GM12878 (cell line): ENCODE measurements at regions not wholly inside any gene's neighbourhood (a gene's known extent, or its start where the extent isn't known, plus 50 kb on each side); places are given as distances from the start of the nearest gene placed in this dataset.

Experiments
- ATAC-seq: fragments of 200-7000 bp; cut with Tn5 transposase; 3 replicates; pipeline ENCODE4 v1.9.1; 2020; ENCODE audit warnings: mild to moderate bottlenecking, moderate library complexity
- BruUV-seq: library from RNA; stranded (reverse); fragments of 400-500 nt; replicated peaks from 2 replicates; lab custom pipeline; 2021; lab: Mats Ljungman, UMichigan
- CTCF ChIA-PET: fragments of 300-600 bp; sonication (Branson Sonifier 250); formaldehyde crosslinking; extraction: SDS; loops from one replicate; lab custom pipeline; 2021; ENCODE audit warnings: inconsistent platforms; lab: Yijun Ruan, JAX
- POLR2A ChIA-PET: fragments of 350-600 bp; formaldehyde crosslinking; extraction: SDS; loops from one replicate; lab custom pipeline; 2021; ENCODE audit warnings: inconsistent platforms; lab: Charles Lee
- RAD21 ChIA-PET: fragments of 300-600 bp; sonication (Branson Sonifier 250); formaldehyde crosslinking; loops from one replicate; lab custom pipeline; 2023; ENCODE audit warnings: antibody characterized with exemption; ENCODE audit not compliant: unreplicated experiment; lab: Charles Lee
- SMC1A ChIA-PET: fragments of 300-600 bp; sonication (Branson Sonifier 250); formaldehyde crosslinking; loops from one replicate; lab custom pipeline; 2023; ENCODE audit not compliant: unreplicated experiment, uncharacterized antibody; lab: Charles Lee
- DNase-seq: peaks from one replicate; pipeline ENCODE4 v3.0.0-alpha.2; 2011; ENCODE audit warnings: low read depth, low spot score
- FAIRE-seq: peaks from 3 replicates; lab custom pipeline; 2011; peaks lifted over from hg19 to GRCh38; lab: Jason Lieb, UNC
- H2AFZ ChIP-seq: 2 replicates; pipeline ENCODE4 v1.6.0; 2011; ENCODE audit warnings: low read depth, low read length, control low read depth; ENCODE audit not compliant: control insufficient read depth
- H3K27ac ChIP-seq: 2 replicates; pipeline ENCODE4 v1.5.1; 2011; ENCODE audit warnings: control low read depth; ENCODE audit not compliant: control insufficient read depth, insufficient read depth
- H3K27me3 ChIP-seq, 2 experiments: replicated peaks in 1 of 2; 2 replicates each; pipeline versions ENCODE4 v1.6.0 to v1.6.1; 2011; ENCODE audit warnings: low read length in 1 of 2; ENCODE audit not compliant: control insufficient read depth in 2 of 2, insufficient read depth in 2 of 2
- H3K36me3 ChIP-seq, 2 experiments: 2 replicates each; pipeline ENCODE4 v1.5.1; 2011; ENCODE audit warnings: low read length in 1 of 2; ENCODE audit not compliant: control insufficient read depth in 2 of 2, insufficient read depth in 2 of 2
- H3K4me1 ChIP-seq: 2 replicates; pipeline ENCODE4 v1.6.1; 2011; ENCODE audit warnings: mild to moderate bottlenecking, low read length, moderate library complexity, mixed read lengths; ENCODE audit not compliant: control insufficient read depth, insufficient read depth
- H3K4me2 ChIP-seq: 2 replicates; pipeline ENCODE4 v1.6.0; 2011; ENCODE audit warnings: control low read depth; ENCODE audit not compliant: control insufficient read depth, insufficient read depth
- H3K4me3 ChIP-seq: fragments of 200-600 bp; sonication (generic); 2 replicates; pipeline ENCODE4 v1.5.1; 2016
- H3K79me2 ChIP-seq: 2 replicates; pipeline ENCODE4 v1.6.0; 2011; ENCODE audit warnings: low read length; ENCODE audit not compliant: control insufficient read depth, insufficient read depth
- H3K9ac ChIP-seq: 2 replicates; pipeline ENCODE4 v1.8.0; 2011; ENCODE audit warnings: low read length, control low read depth, mixed read lengths; ENCODE audit not compliant: control insufficient read depth, insufficient read depth
- H3K9me3 ChIP-seq: replicated peaks from 3 replicates; pipeline ENCODE4 v1.5.1; 2011; ENCODE audit warnings: mild to moderate bottlenecking, low read length; ENCODE audit not compliant: control insufficient read depth, insufficient read depth
- H4K20me1 ChIP-seq: 2 replicates; pipeline ENCODE4 v1.6.0; 2011; ENCODE audit not compliant: control insufficient read depth, insufficient read depth
- BRCA1 ChIP-seq: IDR thresholded peaks from 2 replicates; pipeline ENCODE4 v1.6.1; 2011; ENCODE audit warnings: low read depth, low read length, improper control_type of control experiment
- CREM ChIP-seq: IDR thresholded peaks from 2 replicates; pipeline ENCODE4 v1.6.1; 2014; ENCODE audit warnings: antibody characterized with exemption, low read depth
- CTCF ChIP-seq, 3 experiments: IDR thresholded peaks in 2 of 3; conservative IDR thresholded peaks in 1 of 3; 2 replicates each; pipeline ENCODE4 v1.5.1; 2011; ENCODE audit warnings: low read depth in 3 of 3, low read length in 3 of 3, mild to moderate bottlenecking in 3 of 3, control low read depth in 2 of 3, moderate library complexity in 2 of 3, inconsistent platforms in 1 of 3, mixed read lengths in 1 of 3; ENCODE audit not compliant: control insufficient read depth in 2 of 3, insufficient read depth in 1 of 3; ENCODE audit errors: extremely low read depth in 1 of 3
- CUX1 ChIP-seq: IDR thresholded peaks from 2 replicates; pipeline ENCODE4 v1.6.1; 2012; ENCODE audit warnings: improper control_type of control experiment, low read depth, low read length; ENCODE audit not compliant: insufficient replicate concordance
- FOS ChIP-seq: IDR thresholded peaks from 3 replicates; pipeline ENCODE4 v1.6.1; 2011; ENCODE audit warnings: borderline replicate concordance; ENCODE audit not compliant: insufficient read length; ENCODE audit errors: extremely low read depth
- FOXK2 ChIP-seq: fragments of 450-650 bp; IDR thresholded peaks from 2 replicates; pipeline ENCODE4 v1.6.1; 2017; ENCODE audit warnings: mild to moderate bottlenecking, moderate library complexity
- JUNB ChIP-seq: IDR thresholded peaks from 2 replicates; pipeline ENCODE4 v1.6.1; 2016; ENCODE audit warnings: antibody characterized with exemption, mild to moderate bottlenecking
- KDM1A ChIP-seq: fragments of 200-600 bp; sonication (generic); IDR thresholded peaks from 2 replicates; pipeline ENCODE4 v1.6.1; 2016; ENCODE audit warnings: borderline replicate concordance
- LARP7 ChIP-seq: fragments of 450-650 bp; IDR thresholded peaks from 2 replicates; pipeline ENCODE4 v1.6.1; 2017; ENCODE audit warnings: mild to moderate bottlenecking
- NFXL1 ChIP-seq: fragments of 450-650 bp; IDR thresholded peaks from 2 replicates; pipeline ENCODE4 v1.6.1; 2017; ENCODE audit warnings: antibody characterized with exemption, mild to moderate bottlenecking, borderline replicate concordance
- POLR2AphosphoS5 ChIP-seq: IDR thresholded peaks from 2 replicates; pipeline ENCODE4 v1.6.1; 2011; ENCODE audit warnings: mild to moderate bottlenecking, low read length, inconsistent platforms
- RAD21 ChIP-seq: IDR thresholded peaks from 2 replicates; pipeline ENCODE4 v1.6.1; 2011; ENCODE audit warnings: mild to moderate bottlenecking, low read depth, low read length, moderate library complexity; ENCODE audit not compliant: insufficient read depth
- RCOR1 ChIP-seq: conservative IDR thresholded peaks from 2 replicates; pipeline ENCODE4 v1.6.1; 2012; ENCODE audit warnings: low read depth, low read length, improper control_type of control experiment
- SMARCA5 ChIP-seq: fragments of 450-650 bp; IDR thresholded peaks from 2 replicates; pipeline ENCODE4 v1.6.1; 2017; ENCODE audit warnings: mild to moderate bottlenecking
- TARDBP ChIP-seq: IDR thresholded peaks from 2 replicates; pipeline ENCODE4 v1.6.1; 2016; ENCODE audit warnings: borderline replicate concordance
- YY1 ChIP-seq: IDR thresholded peaks from 2 replicates; pipeline ENCODE4 v1.6.1; 2011; ENCODE audit warnings: low read depth, mild to moderate bottlenecking, low read length
- ZBTB4 ChIP-seq: fragments of 450-650 bp; formaldehyde crosslinking; IDR thresholded peaks from 2 replicates; pipeline ENCODE4 v1.4.0; 2022; ENCODE audit warnings: mild to moderate bottlenecking, moderate library complexity
- WGBS: methylation state at CpG from one replicate; pipeline ENCODE4 v1.1.6; 2016; ENCODE audit warnings: low lambda C conversion rate; ENCODE audit not compliant: insufficient replicate concordance, insufficient coverage; ENCODE audit errors: missing lambda C conversion rate; 5-methylcytosine and 5-hydroxymethylcytosine counted together
- in situ Hi-C: fragments of 300-500 bp; cut with MboI; formaldehyde crosslinking; loops from 9 replicates; pipeline ENCODE4 v1.14.3; 2018; ENCODE audit warnings: mixed read lengths
- intact Hi-C: fragments of 100-400 bp; cut with micrococcal nuclease; formaldehyde crosslinking; loops from one replicate; pipeline ENCODE4 v1.14.2; 2022; ENCODE audit not compliant: unreplicated experiment

- Histone ChIP-seq H3K27me3 (peaks cover 0 to 5% of the 10 kb centered on the region in 2 experiments; a peak in 1 of 4 replicates), H3K79me2 (no peaks in the 10 kb centered on the region), H3K4me1 (peaks cover 4% of the 10 kb centered on the region), H2AFZ (no peak overlapping the region), H3K4me2 (no peak overlapping the region), H3K9ac (no peak overlapping the region), H3K36me3 (no peaks in the 10 kb centered on the region), H3K27ac (no peak overlapping the region), H3K4me3 (no peak overlapping the region), H3K9me3 (no peaks in the 10 kb centered on the region; the same call in 2 of the 3 replicates), H4K20me1 (no peaks in the 10 kb centered on the region)
- no peak for DNase-seq
- ATAC-seq: no peak
- 3% methylated on average over 2 of the region's 2 CpGs for WGBS
- no TSS peak for BruUV-seq
- TF ChIP-seq CREM (no peak), ZBTB4 (CRISPR knock-in tag) (no peak), NFXL1 (no peak), POLR2AphosphoS5 (no peak), JUNB (no peak), FOXK2 (no peak), TARDBP (no peak), BRCA1 (no peak), KDM1A (no peak), FOS (no peak), CUX1 (no peak), YY1 (no peak), RCOR1 (no peak), CTCF (IDR thresholded peaks at IDR 0.05 in 2 of 3, conservative IDR thresholded peaks at IDR 0.05 in 1 of 3; ENCODE audit: control insufficient read depth in 2 of 3, extremely low read depth in 1 of 3, insufficient read depth in 1 of 3, low read depth in 3 of 3, low read length in 3 of 3) (no peak), RAD21 (no peak), SMARCA5 (no peak), LARP7 (no peak)
- FAIRE-seq: no peak
- ChIA-PET POLR2A (no interaction called here), CTCF (no interaction called here), RAD21 (no interaction called here), SMC1A (no interaction called here)
- in situ Hi-C loops: loop anchor here (5.0 kb wide), 1 partner anchor 149 kb away; no protein-coding TSS in a partner anchor
- intact Hi-C loops: no loop called here
Measured at GRCh38 chr13:111062966-111063365, 52.1 kb upstream of the ARHGEF7 start.
